ENCODE measurements at regions not wholly inside any gene's neighbourhood (a gene's known extent, or its start where the extent isn't known, plus 50 kb on each side); places are given as distances from the start of the nearest gene placed in this dataset.

DNA sequence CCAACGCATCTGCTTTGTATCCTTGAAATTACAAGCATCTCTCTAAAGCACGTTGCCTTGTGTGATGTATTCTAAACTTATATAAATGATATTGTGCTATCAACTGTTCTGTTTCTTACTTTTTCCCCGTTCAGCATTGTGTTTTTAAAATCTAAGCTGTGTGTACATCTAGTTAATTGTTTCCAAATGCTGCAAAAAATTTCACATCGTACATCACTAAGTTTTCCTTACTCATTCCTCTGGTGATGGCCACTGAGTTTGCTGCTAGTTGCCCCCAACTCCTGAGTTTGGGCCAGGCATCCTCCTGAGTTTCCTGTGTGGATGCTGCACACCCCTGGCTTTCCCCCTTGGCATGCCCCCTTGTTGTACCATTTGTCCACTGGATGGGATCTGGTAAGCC lies 139.7 kb downstream of the MYCN start:
- Histone ChIP-seq H2BK20ac (ENCODE audit: low read length) (no peak overlapping the region), H3K23ac (ENCODE audit: insufficient read length) (no peak overlapping the region), H3K4ac (replicated peaks; ENCODE audit: insufficient read length, low read depth, low read length) (no peak overlapping the region), H2BK15ac (ENCODE audit: low read length) (no peak overlapping the region), H3K27me3 (replicated peaks in 1 of 4; ENCODE audit: control insufficient read depth in 3 of 4, extremely low read depth in 1 of 4, insufficient read depth in 3 of 4, low read length in 3 of 4) (no peaks in the 10 kb centered on the region), H3K9ac (replicated peaks in 1 of 4; ENCODE audit: extremely low read depth in 1 of 4, low read depth in 3 of 4, low read length in 3 of 4) (no peak overlapping the region), H3K14ac (ENCODE audit: insufficient read length) (no peak overlapping the region), H3K79me1 (ENCODE audit: low read depth, low read length) (no peaks in the 10 kb centered on the region), H2BK5ac (ENCODE audit: low read depth, low read length) (no peak overlapping the region), H3K18ac (ENCODE audit: extremely low read depth, low read length) (no peak overlapping the region), H4K8ac (ENCODE audit: extremely low read depth, insufficient read depth, low read length) (no peak overlapping the region), H2BK12ac (ENCODE audit: low read depth, low read length) (no peak overlapping the region), H4K5ac (ENCODE audit: insufficient read length, low read depth, low read length) (no peak overlapping the region), H3K4me1 (replicated peaks in 1 of 4; ENCODE audit: control insufficient read depth in 3 of 4, insufficient read depth in 4 of 4, low read length in 3 of 4) (peaks cover 0 to 6% (median 2%) of the 10 kb centered on the region in 4 experiments; a peak in 4 of 7 replicates), H3K27ac (ENCODE audit: low read depth, low read length) (no peak overlapping the region), H3K23me2 (ENCODE audit: low read depth, low read length) (no peaks in the 10 kb centered on the region), H3K9me3 (ENCODE audit: insufficient read depth in 2 of 2, low read depth in 1 of 2, low read length in 1 of 2) (no peaks in the 10 kb centered on the region), H2BK120ac (replicated peaks; ENCODE audit: low read depth, low read length) (no peak overlapping the region), H3K56ac (replicated peaks; ENCODE audit: insufficient read length, low read depth, low read length) (no peak overlapping the region), H3K79me2 (ENCODE audit: control insufficient read depth in 1 of 2, insufficient read depth in 2 of 2, low read length in 2 of 2) (no peaks in the 10 kb centered on the region), H2AK5ac (ENCODE audit: low read depth, low read length) (no peak overlapping the region), H2AFZ (ENCODE audit: low read length) (no peak overlapping the region), H3K4me2 (ENCODE audit: insufficient read depth in 1 of 2, low read depth in 2 of 2, low read length in 2 of 2) (no peak overlapping the region), H4K91ac (replicated peaks; ENCODE audit: insufficient read length, low read length) (no peak overlapping the region), H3K36me3 (ENCODE audit: control insufficient read depth in 2 of 4, insufficient read depth in 4 of 4, low read length in 3 of 4) (no peaks in the 10 kb centered on the region), H3K4me3 (ENCODE audit: extremely low read depth in 1 of 4, insufficient read depth in 2 of 4, low read depth in 3 of 4, low read length in 4 of 4) (no peak overlapping the region), H4K20me1 (replicated peaks in 1 of 2; ENCODE audit: control insufficient read depth in 1 of 2, insufficient read depth in 2 of 2, low read length in 2 of 2) (no peaks in the 10 kb centered on the region)
- POLR2A ChIA-PET (ENCODE audit: partially characterized antibody) = no interaction called here
- 85% methylated on average over 4 of the region's 4 CpGs; no CpG with 5 or more reads in 1 of the 2 experiments for WGBS, 2 experiments (ENCODE audit: extremely low coverage in 1 of 2, insufficient coverage in 1 of 2, insufficient read length in 1 of 2, insufficient replicate concordance in 2 of 2, low coverage in 1 of 2, low lambda C conversion rate in 2 of 2, missing lambda C conversion rate in 1 of 2)
- CTCF ChIA-PET (ENCODE audit: partially characterized antibody) = interaction anchor here (0.7 to 1.2 kb wide), 3 partner anchors 17 to 130 kb away, joined by 3 to 4 read pairs (median 3); no protein-coding TSS in a partner anchor
- DNase-seq (ENCODE audit: low read depth in 1 of 2, low spot score in 2 of 2) (no peak), FAIRE-seq (no peak)
- TF ChIP-seq, protein P1, sequence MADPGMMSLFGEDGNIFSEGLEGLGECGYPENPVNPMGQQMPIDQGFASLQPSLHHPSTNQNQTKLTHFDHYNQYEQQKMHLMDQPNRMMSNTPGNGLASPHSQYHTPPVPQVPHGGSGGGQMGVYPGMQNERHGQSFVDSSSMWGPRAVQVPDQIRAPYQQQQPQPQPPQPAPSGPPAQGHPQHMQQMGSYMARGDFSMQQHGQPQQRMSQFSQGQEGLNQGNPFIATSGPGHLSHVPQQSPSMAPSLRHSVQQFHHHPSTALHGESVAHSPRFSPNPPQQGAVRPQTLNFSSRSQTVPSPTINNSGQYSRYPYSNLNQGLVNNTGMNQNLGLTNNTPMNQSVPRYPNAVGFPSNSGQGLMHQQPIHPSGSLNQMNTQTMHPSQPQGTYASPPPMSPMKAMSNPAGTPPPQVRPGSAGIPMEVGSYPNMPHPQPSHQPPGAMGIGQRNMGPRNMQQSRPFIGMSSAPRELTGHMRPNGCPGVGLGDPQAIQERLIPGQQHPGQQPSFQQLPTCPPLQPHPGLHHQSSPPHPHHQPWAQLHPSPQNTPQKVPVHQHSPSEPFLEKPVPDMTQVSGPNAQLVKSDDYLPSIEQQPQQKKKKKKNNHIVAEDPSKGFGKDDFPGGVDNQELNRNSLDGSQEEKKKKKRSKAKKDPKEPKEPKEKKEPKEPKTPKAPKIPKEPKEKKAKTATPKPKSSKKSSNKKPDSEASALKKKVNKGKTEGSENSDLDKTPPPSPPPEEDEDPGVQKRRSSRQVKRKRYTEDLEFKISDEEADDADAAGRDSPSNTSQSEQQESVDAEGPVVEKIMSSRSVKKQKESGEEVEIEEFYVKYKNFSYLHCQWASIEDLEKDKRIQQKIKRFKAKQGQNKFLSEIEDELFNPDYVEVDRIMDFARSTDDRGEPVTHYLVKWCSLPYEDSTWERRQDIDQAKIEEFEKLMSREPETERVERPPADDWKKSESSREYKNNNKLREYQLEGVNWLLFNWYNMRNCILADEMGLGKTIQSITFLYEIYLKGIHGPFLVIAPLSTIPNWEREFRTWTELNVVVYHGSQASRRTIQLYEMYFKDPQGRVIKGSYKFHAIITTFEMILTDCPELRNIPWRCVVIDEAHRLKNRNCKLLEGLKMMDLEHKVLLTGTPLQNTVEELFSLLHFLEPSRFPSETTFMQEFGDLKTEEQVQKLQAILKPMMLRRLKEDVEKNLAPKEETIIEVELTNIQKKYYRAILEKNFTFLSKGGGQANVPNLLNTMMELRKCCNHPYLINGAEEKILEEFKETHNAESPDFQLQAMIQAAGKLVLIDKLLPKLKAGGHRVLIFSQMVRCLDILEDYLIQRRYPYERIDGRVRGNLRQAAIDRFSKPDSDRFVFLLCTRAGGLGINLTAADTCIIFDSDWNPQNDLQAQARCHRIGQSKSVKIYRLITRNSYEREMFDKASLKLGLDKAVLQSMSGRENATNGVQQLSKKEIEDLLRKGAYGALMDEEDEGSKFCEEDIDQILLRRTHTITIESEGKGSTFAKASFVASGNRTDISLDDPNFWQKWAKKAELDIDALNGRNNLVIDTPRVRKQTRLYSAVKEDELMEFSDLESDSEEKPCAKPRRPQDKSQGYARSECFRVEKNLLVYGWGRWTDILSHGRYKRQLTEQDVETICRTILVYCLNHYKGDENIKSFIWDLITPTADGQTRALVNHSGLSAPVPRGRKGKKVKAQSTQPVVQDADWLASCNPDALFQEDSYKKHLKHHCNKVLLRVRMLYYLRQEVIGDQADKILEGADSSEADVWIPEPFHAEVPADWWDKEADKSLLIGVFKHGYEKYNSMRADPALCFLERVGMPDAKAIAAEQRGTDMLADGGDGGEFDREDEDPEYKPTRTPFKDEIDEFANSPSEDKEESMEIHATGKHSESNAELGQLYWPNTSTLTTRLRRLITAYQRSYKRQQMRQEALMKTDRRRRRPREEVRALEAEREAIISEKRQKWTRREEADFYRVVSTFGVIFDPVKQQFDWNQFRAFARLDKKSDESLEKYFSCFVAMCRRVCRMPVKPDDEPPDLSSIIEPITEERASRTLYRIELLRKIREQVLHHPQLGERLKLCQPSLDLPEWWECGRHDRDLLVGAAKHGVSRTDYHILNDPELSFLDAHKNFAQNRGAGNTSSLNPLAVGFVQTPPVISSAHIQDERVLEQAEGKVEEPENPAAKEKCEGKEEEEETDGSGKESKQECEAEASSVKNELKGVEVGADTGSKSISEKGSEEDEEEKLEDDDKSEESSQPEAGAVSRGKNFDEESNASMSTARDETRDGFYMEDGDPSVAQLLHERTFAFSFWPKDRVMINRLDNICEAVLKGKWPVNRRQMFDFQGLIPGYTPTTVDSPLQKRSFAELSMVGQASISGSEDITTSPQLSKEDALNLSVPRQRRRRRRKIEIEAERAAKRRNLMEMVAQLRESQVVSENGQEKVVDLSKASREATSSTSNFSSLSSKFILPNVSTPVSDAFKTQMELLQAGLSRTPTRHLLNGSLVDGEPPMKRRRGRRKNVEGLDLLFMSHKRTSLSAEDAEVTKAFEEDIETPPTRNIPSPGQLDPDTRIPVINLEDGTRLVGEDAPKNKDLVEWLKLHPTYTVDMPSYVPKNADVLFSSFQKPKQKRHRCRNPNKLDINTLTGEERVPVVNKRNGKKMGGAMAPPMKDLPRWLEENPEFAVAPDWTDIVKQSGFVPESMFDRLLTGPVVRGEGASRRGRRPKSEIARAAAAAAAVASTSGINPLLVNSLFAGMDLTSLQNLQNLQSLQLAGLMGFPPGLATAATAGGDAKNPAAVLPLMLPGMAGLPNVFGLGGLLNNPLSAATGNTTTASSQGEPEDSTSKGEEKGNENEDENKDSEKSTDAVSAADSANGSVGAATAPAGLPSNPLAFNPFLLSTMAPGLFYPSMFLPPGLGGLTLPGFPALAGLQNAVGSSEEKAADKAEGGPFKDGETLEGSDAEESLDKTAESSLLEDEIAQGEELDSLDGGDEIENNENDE (IDR thresholded peaks at IDR 0.05; ENCODE audit: insufficient replicate concordance, low read length) = no peak

Measured in H1 (cell line).